Stimulated activated CD8-positive, alpha-beta memory T cell treated with anti-CD3 and anti-CD28 coated beads, Interleukin-4, amount 100 ng/mL, for 48 hours (primary cell): ENCODE measurements at regions not wholly inside any gene's neighbourhood (a gene's known extent, or its start where the extent isn't known, plus 50 kb on each side); places are given as distances from the start of the nearest gene placed in this dataset.

Experiments
- DNase-seq: peaks from one replicate; pipeline ENCODE4 v3.0.0-alpha.2; 2020

- DNase-seq, result no peak
These were observed 732.8 kb downstream of the BRD1 start for GRCh38 chr22:49094858-49095257.

DNA sequence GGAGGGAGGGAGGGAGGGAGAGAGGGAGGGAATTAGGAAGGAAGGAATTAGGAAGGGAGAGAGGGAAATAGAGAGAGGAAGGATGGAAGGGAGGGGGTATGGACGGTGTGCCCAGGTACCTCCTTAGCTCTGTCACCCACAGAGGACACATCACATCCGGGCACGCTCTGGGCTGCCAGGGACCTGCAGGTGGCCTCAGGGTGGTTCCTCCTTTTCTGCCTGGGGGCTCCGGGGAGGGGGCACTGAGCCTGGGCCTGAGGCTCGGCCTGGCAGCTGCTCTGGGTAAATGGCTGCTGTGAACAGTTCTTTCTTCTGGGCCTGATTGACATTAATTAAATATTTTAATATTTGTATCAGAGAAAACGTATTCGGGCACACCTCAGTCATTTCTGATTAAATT, 733.5 kb downstream of the BRD1 start:
- DNase-seq, result no peak

DNA sequence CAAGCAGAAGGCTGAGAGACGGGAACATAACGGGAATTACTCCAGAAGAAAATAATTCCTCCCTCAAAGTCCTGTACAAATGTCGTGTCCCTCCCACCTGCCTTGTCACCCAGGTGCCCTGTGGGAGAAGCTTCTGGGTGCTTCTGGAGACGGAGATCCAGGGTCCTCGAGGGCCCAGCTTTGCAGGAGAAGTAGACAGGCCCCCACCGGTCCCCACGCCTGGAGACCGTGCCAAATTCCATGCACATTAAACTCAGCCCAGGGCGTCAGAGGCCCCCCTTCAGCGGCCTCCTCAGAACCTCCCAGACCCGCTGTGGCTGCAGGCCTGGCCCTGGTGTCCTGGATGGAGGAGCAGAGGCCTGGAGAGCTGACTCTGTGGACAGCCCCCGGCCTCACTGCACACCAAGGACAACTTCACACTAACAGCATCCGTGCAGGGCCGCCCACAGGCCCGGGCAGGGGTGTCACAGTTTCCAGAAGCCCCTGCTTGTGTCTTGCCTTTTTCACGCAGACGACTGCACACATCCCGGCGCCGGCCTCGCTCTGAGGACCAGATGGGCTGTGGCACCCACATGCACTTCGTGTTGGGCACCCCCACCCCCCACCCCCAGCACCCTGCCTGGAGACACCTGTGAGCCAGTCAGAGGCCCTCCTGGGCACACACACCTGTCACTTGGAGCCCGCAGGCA, 734.3 kb downstream of the BRD1 start:
- no peak for DNase-seq

DNA sequence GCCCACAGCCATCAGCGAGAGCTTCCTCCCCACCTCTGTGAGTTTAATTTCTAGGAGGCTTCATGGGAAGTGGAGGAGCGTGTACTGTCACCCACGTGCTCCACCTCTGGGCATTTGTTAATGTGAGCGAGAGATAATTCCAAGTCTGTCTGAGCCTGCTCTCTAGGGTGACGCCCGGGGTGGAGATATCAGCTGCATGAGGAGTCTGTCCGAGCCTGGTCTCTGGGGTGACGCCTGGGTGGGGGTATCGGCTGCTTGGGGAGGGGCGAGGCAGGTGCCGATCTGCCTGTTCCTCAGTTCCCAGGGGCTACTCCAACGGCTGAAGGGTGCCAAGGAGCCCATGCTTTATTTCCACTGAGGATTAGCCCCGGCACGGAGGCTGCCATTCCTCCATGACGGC, 735.0 kb downstream of the BRD1 start:
- DNase-seq, result no peak

GRCh38 chr22:49091917-49092545, 735.6 kb downstream of the BRD1 start:
- DNase-seq, result no peak

DNA sequence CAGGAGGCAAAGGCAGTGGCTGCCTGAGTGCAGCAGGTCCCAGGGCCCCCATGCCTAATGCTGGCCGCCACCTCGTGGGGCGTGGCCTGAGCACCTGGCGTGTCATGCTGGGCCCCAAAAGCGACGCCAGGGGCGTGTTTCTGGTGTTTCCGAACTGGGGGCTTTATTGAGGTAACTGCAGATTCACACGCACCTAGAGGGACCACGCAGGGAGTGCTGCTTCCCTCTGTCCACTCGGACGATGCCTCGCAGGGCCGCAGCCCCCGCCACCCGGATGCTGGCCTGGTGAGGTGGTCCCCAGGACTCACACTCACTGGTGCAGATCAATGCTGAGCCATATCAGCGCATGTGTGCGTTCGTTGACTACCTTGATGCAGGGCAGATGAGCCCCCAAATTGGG, 736.2 kb downstream of the BRD1 start:
- no peak for DNase-seq

DNA sequence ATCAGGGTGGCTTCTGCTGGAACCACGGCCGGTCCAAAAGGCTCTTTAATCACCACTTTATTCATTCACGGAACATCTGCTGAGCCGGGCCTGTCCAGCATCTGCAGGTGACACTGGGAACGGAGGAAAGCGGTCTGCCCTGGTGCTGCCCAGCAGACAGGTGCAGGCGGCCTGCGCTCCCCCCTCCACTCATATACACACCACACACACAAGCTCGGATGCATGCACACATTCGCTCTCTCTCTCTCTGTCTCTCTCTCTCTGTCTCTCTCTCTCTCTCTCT, 736.9 kb downstream of the BRD1 start:
- DNase-seq, result no peak

DNA sequence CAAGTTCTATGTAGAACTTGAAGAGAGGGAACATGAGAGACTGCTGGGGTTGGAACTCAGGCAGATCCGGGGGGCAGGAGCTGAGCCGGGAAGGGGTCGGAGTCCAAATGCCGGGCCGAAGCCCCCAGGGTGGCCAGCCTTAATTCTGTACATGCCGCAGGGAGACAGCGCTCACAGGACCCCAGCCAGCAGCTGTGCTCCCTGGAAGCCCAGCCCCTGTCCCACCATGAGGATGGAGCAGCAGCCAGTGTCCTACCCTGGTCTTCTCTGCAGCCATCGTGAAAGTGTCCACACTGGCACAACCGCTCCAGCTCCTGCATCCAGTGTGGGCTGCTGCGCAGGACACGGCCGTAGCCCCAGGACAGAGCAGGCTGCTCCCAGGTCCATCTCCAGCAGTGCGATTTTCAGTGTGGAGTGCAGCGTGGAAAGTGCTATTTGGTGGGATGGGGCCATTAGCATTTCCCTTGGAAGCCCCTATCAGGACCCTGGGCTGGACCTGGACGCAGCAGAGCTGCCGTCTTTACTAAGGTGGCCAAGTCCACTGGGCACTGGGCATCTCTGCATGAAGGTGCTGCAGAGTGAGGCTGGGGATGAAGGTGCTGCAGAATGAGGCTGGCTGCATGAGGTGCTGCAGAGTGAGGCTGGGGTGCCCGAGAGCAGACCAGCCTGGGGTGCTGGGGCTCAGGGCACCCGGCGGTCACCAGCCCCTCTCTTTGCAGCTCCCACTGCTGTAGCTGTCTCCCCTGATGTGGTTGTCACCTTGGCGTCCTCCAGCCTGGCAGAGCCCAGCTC, 737.4 kb downstream of the BRD1 start:
- no peak for DNase-seq

GRCh38 chr22:49088801-49089791, 738.6 kb downstream of the BRD1 start:
- DNase-seq, result no peak

DNA sequence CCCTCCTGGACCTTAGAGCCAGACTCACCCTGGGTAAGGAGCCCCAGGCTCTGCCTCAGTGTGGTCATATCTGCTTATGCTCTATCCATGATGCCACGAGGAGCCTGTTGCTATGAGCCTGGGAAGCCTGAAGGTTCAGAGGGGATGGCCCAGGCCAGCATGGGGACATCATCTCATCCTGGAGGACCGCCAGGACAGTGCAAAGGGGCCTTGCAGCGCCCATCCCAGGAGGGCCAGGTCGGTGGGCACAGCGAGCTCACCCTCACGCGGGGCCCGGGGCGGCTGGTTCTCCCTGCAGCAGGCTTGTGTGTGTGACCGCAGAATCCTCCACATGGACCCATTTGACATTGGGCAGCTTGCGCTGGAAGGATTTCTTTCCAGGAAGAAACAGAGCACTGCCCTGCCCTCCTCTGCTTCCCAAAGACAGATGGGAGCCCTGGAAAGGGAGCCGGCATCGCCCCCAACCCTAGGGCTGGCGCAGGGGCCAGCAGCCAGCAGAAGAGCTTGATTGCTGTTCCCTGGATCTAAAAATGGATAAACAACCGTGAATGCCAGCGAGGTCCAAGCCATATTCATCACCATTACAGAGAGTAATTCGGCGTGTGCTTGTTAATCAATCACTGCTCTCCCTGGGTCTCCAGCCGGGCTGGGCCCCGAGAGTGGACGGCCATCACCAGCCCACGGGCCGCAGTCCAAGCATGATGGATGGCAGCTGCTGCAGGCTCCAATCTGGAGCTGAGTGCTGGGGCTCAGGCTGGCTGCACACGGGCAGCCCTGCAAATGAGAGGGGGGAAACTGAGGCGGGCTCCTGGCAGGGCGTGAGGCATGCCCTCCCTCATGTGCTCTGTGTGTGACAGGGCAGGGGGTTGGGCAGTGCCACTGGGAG, 739.7 kb downstream of the BRD1 start:
- DNase-seq, result no peak

DNA sequence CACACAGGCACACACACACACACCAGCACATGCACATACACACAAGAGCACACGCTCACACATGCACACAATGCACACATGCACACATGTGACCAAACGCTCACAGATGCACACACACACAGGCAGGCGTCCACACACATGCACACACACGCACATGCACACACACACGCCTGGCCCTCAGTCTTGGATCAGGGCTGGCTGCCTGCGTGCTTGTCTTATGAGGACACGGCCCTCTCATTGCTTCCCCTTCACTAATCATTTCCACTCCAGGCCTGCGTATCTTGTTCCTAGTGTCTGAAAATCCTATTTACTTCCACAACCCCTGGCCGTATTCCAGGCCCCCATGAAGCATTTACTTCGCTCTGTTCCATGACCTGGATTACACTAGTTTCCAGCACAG, 740.5 kb downstream of the BRD1 start:
- no peak for DNase-seq

GRCh38 chr22:49086606-49087157, 741.0 kb downstream of the BRD1 start:
- no peak for DNase-seq

DNA sequence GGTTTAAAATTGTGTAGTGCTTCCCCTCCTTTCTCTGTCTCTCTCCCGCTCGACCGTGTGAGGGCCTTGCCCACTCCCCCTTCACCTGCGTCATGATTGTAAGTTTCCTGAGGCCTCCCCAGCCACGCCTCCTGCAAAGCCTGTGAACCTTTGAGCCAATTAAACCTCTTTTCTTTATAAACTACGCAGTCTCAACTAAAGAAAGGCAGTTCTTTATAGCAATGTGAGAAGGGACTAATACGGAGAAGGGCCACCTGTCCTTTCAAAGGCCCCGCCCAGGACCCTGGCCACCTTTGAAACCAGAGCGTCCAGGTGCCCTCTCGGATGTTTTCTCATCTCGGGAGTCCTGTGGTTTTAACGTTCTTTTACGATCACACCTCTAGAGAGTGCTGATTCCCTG, 741.5 kb downstream of the BRD1 start:
- no peak for DNase-seq

- no peak for DNase-seq
These were observed 743.5 kb downstream of the BRD1 start for GRCh38 chr22:49084206-49084605.

- no peak for DNase-seq
These were observed 744.1 kb downstream of the BRD1 start for GRCh38 chr22:49083607-49084006.

- no peak for DNase-seq
These were observed 745.2 kb downstream of the BRD1 start for GRCh38 chr22:49082451-49082850.

GRCh38 chr22:49081926-49082325, 745.7 kb downstream of the BRD1 start:
- no peak for DNase-seq

DNA sequence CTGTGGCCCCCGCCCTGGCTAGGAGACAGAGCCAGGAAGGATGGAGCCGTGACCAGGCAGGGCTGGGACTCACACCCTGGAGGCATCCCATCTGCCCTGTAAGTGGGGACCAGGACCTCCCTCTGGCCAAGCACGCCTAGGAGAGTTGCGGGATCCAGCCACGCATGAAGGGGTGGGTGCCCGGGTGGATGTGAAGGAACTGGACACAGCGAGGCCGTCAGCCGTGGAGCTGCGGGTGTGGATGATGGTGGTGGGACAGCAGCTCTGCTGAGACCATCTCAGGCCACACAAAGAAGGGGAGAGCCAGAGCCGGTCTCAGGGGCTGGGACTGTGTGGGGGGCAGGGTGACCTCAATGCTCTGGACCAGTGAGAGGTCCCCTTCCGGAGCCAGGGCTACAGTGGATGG, 746.4 kb downstream of the BRD1 start:
- DNase-seq, result no peak

DNA sequence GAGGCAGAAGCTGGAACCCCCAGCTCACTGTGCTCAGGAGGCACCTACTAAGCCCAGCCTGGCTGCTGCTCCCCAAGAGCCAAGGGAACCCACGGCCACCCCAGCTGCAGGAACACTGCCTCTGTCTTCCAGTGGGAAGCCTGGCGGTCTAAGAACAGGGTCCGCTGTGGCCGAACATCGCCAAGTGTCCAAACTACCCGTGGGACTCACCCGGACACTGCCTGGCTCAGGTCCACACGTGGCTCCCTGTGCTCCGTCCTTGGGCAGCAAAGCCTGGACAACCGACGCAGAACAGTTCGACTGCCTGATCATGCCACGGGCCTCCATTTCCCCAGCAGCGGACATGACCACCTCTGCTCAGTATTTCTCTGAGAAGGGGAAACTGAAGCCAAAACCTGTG, 747.0 kb downstream of the BRD1 start:
- no peak for DNase-seq

GRCh38 chr22:49079743-49080500, 747.8 kb downstream of the BRD1 start:
- DNase-seq, result no peak
